HG03457 (cell line): ENCODE measurements at regions not wholly inside any gene's neighbourhood (a gene's known extent, or its start where the extent isn't known, plus 50 kb on each side); places are given as distances from the start of the nearest gene placed in this dataset.

Experiments used
- ATAC-seq: cut with Tn5 transposase; IDR thresholded peaks from one replicate; pipeline ENCODE4 v1.9.1; 2021; ENCODE audit warnings: moderate number of reproducible peaks; ENCODE audit not compliant: unreplicated experiment

DNA sequence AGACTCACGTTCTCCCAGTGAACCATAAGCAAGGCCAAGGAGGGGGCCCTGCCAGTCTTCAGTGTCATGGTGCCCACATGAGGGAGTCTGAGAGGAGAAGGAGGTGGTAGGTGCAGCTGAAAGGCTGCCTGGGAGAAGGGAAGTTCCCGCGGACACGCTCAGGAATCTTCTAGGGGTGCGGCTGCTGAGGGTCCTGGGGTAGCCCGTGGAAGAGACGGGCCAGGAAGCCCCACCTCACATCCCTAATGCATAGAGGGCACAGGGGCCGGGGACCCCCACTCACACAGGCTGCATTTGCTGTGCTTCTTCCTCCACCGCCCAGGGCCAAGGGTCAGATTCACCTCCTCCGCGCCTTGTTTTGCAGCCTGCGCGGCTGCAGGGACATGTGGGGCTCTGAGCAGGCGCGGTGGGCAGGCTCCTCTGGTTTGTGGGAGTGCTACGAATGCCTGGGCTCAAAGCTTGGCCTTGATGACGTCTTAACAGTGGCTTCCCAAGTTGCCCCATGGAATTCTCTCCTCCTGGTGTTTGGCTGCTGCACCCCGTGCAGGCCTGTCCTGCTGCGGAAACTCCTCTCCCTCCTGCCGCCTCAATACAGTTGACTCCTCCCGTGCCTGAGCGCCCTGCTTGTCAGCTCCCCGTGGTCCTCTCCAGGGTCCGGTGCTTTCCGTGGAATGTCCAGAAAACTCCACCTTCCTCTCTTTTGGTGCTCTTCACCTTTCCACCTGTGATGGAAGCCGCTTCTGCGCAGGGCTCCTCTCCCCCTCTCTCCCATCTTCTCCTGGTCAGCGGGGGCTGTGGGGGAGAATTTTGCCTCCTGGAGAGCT, 95.7 kb downstream of the VAPA start:
- ATAC-seq, result no peak

DNA sequence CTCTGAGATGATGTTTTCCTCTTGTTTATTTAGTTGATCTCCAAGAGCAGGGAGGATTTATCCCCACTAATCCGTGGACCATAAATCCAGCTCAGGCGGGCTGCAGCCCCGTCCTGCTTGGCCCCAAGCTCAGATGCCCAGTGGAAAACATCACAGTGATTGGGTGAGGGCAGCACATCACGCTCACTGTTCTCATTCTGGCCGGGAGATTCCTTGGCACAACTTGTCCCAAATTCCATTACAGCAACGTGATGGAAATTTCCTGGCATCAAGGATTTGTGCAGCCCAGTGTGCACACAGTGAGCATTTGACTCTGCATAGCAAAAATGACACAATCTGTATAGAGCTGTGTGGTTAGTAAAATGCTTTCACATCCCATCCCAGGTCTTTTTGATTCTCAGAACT, 96.8 kb downstream of the VAPA start:
- no peak for ATAC-seq

DNA sequence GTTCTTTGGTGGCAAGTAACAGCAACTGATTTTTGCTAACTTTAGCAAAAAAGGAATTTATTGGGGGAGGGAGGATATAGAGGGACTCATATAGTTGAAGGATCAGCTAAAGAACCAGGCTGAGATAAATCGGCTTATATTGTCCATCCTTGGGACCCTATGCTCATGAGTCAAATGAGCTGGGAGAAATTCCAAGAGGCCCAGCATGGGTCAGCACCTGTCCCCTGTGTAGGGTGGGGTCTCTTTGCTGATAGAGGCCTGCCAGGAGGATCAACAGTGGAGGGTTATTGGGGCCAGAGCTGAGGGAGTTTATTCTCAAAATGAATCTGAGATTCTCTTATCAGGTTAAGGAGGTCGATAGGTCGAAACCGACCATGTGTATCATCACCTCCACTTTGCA, 97.2 kb downstream of the VAPA start:
- no peak for ATAC-seq

DNA sequence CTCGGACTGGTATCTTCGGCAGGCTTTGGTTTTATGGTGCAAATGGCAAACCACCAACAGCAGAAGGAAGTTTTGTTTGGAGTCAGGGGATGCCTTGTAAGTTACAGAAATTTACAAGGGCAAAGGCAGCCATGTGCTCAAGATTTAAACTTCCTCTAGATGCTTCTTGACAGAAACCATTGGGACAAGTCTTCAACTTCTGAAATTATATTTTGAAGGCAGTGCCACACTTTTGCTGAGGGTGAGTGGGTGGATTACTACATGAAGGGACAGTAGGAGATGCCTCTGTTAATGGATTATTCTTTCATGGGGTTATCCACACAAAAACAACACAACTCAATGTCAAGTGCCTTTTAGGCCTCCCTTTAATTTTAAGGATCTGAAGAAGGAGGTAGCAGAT, 97.9 kb downstream of the VAPA start:
- ATAC-seq, result no peak

DNA sequence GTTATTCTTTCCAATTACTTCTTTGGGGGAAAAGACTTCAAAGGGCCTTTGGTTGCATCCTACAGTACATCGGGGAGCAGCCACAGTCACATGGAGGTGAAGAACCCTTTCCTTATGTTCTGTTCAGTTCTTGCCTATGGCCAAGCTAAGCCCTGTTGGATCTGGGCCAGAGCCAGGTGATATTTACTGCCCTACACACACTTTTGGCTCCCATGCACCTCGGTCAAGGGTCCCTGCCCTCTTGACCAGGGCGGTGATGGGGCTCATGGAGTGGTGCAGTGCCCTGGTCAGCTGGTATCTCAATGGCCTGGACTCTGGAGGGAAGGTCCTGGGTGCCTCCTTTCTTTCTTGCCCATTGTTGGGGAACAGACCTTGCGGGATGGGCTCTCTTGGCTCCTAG, 98.7 kb downstream of the VAPA start:
- no peak for ATAC-seq

DNA sequence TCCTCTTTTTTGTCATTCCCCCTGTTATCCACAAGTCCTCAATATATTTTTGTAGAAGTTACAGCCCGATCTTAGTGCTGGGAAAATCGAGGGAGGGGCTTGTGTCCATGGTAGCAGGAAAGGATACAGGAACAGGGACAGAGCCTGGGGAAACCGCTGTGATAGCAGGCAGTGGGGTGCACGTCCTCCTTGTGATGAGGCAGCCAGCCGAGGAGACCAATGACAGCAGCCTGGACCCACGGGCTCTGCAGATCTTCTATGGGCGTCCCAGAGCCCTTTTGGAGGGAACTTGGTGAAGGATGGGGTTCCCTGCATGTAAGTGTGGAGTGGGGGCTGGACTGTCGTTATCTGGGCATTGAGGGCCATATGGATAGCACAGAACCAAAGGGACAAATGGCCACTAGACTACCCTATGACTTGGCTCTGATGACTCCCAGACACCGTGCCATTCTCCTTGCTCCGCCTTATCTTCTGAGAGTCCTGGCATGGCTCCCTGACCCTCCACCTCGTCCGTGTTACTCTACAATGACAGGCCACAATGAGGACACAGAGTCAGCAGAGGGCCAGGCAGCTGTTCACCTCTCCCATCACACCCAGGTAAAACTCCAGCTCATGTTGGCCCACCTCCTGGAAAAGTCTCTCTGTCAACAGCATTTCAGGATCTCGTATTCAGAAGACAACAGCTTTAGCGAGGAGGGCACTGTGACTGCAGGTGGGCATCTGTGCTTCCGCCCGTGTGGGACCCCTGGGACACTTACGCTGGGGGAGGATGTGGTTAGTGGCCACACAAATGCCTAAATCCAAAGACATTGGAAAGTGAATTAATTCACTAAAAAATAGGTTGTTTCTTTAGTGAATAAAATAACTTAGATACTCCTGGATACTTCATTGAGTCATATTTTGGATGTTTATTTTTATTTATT, 100.1 kb downstream of the VAPA start:
- no peak for ATAC-seq

DNA sequence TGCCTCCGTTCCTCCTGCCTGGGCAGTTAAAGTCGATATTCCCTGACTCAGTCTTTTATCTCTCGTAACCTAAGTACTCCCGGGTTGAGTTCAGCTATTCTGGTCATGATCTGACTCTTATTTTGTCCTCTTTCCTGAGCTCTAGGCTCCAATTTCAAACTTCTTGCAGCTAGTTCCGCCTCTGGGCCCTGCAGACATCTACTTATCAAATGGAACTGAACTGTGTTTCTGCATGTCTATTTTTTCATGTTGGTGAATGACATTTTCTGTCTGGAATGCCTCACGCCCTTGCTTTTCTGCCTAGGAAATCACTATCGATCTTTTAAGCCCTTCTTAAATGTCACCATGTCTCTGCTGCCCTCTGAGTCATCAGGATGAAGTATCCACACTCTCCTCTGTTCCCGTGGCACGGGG, 101.5 kb downstream of the VAPA start:
- no peak for ATAC-seq

DNA sequence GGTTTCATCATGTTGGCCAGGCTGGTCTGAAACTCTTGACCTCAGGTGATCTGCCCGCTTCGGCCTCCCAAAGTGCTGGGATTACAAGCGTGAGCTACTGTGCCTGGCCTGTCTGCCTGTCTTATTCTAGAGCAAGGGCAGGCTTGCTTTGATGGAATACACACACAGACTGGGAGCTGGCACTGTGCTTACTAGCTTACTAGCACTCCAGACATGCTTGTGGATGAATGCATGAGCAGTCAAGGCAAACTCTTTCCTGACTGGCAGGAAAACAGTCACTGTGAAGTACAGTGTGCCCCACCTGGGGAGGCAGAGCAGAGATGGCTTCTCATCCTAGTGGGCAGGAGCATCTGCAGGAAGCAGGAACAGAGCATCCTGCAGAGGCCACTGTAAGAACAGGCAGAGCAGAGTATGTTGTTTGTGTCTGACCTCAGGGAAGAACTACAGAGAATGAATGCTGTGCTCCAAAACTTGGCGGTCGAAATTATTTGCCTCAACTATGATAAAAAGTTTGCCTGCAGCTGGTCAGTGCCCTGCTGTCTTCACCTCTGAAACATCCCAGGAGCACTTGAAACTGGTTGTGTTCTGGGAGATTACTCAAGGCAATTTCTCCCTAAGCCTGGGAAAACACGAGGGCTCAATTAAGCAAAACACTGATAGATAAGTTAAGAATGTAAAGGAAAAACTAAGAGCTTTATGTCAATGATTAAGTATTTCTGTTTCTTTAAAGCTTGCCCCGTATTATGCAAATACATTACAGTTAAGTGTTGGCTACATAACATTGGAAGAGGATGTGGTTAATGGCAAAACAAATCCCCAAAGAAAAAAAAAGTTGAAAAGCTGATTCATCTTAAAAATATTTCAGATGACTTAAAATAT, 102.4 kb downstream of the VAPA start:
- ATAC-seq, result no peak

DNA sequence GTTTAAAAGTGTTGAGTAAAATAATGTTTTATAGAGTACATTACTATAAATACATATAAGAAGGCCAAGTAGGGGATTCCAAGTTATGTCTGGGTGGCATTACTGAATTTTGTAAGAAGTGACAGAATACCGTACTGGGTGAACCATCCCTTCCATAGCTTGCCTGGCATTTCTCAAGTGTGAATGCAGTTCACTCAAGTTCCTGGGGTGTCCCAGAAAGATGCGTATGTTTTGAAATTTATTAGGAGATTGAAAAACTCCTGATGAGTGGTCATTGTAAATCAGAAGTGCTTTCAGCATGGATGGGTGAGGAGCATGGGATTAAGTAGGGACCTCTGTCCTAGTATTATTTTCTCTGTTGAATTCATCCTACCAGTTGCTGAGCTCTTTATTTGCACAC, 103.2 kb downstream of the VAPA start:
- no peak for ATAC-seq

DNA sequence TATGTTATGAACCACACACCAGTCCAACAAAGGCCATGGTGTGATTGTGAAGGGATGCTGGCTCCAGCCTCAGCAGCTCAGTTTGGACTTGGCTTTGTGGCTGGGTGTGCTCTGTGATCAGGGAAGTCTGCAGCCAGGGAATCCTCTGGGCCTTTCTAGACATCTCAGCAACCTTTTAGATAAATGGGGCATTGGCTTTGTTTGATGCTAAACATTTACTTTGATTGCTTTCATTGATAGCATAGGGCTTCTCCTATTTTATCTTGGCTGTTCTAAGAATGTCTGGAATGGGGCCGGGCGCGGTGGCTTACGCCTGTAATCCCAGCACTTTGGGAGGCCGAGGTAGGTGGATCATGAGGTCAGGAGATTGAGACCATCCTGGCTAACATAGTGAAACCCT, 104.5 kb downstream of the VAPA start:
- no peak for ATAC-seq

DNA sequence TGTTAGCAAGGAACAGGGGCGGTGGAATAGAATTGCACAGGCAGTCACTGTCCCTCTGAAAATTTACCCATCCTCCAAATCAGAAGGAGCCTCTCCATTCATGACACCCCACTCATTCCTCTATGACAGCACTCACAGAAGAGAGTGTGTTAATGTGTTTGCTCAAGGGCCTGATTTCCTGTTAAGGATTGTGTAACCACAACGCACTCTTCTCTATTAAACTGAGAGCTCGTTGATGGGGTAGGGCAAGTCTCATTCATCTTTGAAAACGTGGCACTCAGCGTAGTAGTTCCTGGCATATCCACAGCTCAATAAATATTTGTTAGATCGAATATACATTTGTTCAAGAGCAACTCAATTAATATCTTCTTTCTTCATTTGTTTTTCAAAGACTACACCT, 106.4 kb downstream of the VAPA start:
- ATAC-seq, result no peak

DNA sequence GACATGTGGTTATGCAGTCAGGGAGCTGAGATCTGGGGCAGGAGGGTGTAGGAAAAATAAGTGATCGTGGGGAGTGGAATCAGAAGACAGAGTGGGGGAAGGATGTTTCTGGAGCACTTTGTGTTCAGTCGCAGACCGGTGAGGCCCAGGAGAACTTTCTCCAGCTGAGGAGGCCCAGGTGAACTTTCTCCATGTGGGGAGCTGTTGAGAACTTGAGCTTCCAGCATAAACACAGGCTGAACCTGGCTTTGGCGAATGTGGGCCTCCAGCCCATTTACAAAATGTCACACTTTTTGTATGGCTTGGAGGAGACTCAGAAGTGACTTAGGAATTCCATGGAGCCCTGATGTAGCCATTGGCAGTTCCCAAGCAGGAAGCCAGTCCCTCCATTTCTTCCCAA, 108.5 kb downstream of the VAPA start:
- no peak for ATAC-seq

DNA sequence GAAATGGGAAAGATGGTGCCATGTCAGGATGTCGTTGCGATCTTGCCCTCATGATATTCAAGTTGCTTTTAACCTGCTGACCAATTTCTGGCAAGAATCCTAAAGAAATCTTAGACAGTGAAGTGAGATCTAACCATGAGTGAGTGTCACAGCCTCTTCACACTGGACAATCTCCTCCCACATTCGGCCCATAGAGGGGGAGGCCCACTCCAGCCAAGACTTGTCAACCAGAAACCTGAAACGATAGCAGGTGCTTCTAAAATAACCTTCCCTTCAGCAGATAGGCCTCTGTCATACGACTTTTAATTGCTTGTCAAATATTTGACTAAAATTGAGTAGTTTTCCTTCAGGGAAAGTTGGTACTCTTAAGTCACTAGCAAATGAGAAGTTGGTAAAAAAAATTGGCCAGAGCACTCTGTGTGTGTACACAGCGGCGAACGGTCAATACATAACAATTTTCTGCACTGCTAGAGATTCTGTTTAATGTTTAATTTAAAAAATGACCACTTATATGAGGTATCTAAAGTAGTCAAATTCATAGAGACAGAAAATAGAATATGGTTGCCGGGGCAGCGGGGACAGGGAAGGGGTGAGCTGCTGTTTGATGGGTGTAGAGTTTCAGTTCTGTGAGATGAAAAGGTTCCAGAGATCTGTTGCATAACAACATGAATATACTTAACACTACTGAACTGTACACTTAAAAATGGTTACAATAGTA, 110.2 kb downstream of the VAPA start:
- no peak for ATAC-seq

DNA sequence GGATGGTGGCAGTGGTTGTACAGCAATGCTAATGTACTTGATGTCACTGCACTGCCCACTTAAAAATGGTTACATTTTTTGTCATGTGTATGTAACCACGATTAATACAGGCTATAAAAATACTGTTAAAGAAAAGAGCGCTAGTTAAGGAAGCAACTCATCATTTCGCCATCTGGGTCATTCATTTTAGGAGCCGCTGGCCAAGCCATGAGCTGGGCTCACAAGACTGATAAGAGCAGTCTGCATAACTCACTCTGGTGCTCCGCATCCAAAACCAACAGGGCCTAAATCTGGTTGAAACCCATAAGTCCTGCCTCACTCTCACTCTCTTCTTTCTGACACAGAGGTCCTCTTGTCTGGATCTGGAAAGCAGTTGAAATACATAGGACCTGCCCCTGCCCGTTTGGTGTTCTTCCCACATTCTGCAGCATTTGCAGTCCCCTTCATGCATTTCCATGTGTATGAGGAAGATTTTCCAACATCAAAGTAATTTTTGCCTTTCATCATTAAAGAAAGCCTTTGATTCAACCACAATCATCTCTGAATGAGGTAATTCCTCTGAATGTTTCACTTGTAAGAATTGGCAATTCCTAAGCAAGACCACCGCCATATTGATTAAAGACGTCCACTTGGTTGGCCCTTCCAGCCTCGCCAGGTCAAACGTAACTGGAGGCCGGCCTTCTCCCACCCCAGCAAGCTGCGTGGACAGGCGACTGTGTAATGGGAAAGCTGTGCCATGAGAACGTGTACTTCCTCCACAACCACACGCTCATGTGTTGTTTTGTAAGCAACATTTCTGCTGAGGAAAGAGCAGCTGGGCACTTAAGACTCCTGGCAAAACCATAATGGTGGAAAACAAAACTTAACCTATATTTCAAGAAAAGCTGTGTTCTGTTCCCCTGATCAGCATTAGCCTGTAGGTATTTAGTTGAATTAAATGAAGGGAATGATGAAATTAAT, 112.2 kb downstream of the VAPA start:
- no peak for ATAC-seq

DNA sequence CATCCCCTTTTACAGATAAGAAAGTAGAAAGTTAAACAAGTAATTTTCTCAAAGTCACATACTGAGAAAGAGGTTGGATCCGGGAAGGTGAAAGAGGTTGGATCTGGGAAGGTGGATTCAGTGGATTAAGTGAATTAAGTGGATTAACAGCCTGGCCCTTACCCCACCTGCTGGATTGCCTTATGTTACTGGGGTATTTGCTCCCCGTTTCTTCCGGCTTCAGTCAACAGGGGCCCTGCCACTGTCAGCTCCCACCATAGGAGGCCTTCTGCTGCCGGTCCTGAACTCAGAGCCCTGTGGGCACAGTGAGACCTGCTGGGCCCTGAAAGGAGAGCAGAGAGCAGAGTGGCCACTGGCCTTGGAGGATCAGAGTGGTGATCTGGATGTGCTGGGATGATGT, 113.2 kb downstream of the VAPA start:
- ATAC-seq, result no peak

DNA sequence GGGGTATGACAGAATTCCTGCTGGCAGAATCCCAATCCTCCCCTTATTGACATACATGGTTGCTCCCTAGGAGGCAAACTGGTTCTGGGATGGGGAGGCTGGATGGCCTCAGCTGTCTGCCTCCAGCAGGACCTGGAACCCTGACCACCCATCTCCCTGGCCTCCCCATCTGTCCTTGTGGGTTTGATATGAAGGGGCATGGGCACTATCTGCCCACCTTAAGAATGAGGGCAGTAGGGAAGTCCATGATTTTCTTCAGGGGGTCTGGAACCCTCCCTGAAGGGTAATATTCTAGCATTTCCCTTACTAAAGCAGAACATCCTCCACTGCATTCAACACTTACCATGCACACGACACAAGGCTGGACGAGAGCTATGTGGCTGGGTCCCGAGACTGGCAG, 113.6 kb downstream of the VAPA start:
- ATAC-seq, result no peak

DNA sequence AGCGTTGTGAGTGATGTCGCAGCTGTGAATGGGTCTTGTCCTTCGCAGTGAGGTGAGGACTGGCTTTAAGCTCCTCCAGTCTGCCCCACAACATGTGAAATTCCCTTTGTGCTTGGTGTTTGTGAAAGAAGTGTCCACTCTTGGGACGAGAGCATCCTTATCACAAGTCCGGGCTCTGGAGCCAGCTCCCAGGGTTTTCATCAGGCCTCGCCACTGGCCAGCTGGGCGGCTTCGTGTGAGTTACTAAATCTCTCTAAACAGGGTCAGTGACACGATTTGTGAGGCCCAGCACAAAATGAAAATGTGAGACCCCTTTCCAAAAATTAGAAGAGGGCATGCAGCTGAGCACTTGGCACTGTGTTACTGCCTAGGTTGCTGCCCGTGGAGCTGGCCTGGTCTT, 115.9 kb downstream of the VAPA start:
- ATAC-seq, result no peak

DNA sequence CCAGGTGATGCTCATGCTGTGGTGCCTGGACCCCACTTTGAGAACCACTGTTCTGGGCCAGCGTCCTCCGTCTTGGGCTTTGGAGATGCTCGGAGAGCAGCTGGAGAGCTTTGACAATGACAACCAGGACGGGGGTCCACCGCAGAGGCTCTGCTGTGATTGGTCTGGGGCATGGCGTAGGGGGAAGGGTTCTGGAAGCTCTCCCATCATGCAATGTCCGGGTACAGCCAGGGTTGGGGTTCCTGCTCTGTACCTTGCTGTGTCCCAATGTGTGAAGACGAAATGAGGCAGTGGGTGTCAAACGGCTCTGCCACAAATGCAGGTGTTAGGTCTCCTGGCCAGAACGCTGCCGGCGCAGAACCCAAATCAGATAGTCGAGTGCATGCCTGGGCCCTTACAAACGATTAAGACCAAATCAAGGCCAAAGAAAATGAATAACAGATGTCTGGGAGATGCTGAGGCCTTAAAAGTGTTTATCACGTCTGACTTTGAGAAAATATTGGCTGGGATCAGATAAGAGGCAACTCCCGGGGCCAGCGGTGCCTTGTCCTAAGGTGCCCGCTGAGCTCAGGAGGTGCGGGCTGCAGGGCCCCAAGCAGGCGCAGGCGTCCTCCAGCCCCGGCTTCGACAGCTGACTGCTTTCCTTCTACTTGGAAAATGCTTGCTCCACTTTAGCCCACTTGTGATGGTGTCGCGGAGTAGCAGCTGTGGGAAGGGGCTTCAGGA, 117.2 kb downstream of the VAPA start:
- no peak for ATAC-seq
